HG03378 (cell line): ENCODE measurements at regions not wholly inside any gene's neighbourhood (a gene's known extent, or its start where the extent isn't known, plus 50 kb on each side); places are given as distances from the start of the nearest gene placed in this dataset.
A peak's percentile ranks its signal among the peaks of the same experiment; 100 is the strongest.
"Not testable (repeated sequence)": the region's sequence is repeated elsewhere in the genome, so short reads cannot be mapped to it uniquely, and the experiment has no call there.

ENCODE experiments used
- ATAC-seq: cut with Tn5 transposase; IDR thresholded peaks from one replicate; pipeline ENCODE4 v1.9.1; 2021; ENCODE audit warnings: mild to moderate bottlenecking, moderate library complexity; ENCODE audit not compliant: unreplicated experiment

DNA sequence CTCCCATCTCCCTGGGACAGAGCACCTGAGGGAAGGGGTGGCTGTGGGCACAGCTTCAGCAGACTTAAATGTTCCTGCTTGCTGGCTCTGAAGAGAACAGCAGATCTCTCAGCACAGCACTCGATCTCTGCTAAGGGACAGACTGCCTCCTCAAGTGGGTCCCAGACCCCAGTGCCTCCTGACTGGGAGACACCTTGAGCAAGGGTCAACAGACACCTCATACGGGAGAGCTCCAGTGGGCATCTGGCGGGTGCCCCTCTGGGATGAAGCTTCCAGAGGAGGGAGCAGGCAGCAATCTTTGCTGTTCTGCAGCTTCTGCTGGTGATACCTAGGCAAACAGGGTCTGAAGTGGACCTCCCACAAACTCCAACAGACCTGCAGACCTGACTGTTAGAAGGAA, 436.7 kb upstream of the CHRM2 start:
- ATAC-seq = not testable (repeated sequence)

DNA sequence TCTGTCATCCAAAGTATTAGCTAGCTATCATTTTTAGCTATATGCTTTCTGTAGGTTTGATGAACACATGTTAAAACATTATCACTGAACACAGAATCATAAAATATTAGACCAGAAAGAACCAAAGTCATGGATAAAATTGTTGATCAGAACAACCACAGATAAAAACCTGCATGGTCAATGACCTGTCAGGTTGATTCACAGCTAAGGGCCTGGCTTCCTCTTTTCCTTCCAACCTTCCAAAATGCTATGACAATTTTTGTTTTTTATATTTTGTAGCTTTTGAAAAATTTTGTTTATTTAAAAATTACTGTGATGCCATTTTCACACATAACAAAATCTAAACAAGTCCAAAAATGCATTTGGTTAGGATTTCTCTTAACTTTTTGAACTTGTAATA, 444.4 kb upstream of the CHRM2 start:
- no peak for ATAC-seq

DNA sequence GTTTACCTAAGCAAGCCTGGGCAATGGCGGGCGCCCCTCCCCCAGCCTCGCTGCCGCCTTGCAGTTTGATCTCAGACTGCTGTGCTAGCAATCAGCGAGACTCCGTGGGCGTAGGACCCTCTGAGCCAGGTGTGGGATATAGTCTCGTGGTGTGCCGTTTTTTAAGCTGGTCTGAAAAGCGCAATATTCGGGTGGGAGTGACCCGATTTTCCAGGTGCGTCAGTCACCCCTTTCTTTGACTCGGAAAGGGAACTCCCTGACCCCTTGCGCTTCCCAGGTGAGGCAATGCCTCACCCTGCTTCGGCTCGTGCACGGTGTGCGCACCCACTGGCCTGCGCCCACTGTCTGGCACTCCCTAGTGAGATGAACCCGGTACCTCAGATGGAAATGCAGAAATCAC, 442.6 kb upstream of the MTPN start:
- ATAC-seq = not testable (repeated sequence)

DNA sequence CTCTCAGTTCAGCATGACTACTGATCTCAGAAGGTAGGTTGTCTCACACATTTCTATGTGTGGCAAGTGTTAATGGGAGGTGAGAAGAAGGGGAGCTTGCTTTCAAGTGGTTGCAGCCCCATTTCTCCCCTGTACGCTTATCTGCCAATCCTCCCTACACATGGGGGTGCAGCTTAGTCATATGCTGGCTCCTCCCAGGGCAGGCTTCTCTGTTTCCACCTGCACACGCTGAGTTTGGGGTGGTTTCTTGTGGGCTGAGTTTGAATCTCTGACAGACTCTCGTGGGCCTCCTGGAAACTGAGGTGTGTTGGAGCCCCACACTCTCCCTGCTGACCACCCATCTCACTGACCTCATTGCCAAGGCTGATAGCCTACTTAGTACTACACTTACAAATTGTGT, 435.8 kb upstream of the MTPN start:
- ATAC-seq = no peak

DNA sequence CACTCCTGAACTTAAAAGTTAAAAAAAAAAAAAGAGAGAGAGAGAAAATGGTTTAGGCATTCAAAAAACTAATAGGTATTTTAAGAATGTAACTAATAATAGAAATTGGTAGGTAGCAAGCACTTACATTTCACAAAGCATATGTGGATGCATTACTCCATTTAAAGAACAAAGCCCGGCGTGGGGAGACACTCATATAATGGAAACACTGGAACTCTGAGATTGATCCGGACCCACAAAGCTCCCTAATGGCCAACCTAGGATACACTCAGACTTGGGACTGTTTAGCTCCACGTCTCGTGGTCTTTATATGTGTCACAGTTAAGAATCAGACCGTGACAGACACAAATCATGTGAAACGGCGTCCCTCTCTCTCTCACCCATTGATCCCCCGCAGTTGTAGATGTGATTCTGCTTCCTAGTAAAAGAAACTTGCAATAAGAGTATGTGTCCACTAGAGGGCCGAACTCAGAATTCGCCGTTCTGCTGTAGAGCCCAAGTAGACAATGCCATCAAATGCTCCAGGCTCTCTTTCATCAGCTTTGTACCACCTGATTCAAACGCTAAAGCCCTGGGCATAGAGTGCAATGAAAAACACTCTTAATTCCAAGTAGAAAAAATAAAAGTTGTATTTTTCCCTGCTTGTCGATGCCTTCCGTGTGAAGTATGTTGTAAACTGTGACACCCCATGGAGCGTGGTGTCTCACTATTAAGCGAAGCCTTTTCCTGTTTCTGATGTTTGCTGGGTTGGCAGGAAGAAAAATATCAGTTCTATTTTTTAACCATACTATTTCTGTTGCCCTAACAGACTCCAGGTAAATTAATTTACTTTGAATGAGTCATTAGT, 429.0 kb upstream of the MTPN start:
- ATAC-seq = peak; percentile 99

DNA sequence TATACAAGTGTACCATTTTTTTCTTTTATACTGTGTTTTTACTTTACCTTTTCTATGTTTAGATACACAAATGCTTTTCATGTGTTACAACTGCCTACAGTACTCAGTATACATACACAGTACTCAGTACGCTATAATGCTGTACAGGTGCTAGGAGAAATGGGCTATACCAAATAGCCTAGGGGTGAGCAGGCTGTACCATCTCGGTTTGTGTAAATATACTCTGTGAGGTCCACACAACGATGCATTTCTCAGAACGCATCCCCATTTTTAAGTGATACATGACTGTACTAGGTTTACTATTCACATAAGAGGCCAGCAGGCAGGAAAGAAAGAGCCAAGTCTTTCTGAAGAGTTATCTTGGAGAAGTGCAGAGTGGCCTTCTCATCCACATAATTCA, 426.4 kb upstream of the MTPN start:
- ATAC-seq = no peak

DNA sequence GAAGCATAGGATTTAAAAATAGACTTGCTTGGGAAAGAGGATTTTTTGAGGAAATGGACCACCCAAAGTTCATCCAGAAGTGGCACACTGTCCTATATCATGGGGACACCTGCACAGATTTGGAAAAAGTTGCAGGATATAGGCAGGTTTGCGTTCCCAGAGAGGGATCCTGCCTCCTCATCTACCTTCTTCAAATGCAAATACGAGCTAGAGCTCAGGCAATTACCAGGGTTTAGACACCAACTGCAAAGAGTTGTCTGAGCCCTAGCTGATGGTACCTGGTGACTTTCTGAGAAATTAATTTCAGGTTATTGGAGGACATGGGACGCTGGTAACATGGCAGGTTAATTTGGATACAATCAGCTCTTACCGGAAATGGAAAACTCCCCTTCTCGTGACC, 423.7 kb upstream of the MTPN start:
- no peak for ATAC-seq

DNA sequence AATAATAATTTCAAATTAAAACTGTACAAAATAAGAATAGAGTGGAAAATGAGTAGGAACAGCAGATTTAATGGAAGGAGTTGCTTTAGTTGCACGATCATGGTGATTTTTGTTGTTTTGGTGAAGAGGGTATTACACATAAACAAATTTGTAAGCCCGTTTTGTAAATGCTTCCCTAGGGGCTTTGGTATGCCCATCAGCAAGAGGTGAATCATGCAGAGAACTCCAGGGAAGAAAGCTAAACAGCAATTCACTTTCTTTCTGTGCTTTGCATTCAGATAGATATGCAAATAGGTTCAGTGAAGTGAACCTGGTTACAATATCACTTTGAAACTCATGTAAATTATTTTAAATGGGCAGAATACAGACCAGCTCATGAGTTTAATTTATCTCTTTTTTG, 422.2 kb upstream of the MTPN start:
- ATAC-seq = no peak

DNA sequence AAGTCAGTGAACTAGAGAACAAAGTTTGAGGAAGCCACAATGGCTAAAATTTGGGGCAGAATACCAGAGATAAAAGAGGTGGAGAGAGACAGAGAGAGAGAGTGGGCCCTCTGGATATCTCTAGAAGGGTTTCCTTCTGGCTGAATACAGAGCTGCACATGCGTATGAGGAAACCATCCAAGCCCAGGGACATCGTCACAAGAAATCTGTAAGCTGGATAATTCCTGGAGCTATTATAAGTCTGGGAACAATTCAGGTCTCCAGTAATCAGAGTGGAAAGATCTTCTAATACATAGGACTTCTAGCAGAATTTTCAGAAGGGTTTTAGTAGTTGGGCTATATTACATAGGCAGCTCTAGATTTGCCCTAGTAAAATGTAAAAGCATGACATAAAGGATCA, 415.7 kb upstream of the MTPN start:
- no peak for ATAC-seq

DNA sequence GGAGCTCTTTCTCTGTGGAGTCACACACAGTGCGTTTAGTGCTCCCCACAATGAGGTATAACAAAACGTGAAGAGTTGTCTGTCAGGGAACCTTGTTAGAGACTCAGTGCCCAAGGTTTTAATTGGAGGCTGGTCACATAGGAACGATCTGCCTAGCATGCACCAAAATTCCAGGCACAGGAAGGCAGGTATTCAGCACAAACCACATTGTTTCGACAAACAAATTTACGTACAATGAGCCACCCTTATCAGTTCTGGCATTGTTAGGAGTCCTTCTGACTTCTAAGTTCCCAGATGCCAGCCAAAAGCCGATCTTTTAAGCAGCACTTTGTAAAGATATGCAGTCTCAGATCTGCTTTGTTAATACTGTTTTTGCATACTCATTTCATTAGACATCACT, 414.2 kb upstream of the MTPN start:
- ATAC-seq = no peak

DNA sequence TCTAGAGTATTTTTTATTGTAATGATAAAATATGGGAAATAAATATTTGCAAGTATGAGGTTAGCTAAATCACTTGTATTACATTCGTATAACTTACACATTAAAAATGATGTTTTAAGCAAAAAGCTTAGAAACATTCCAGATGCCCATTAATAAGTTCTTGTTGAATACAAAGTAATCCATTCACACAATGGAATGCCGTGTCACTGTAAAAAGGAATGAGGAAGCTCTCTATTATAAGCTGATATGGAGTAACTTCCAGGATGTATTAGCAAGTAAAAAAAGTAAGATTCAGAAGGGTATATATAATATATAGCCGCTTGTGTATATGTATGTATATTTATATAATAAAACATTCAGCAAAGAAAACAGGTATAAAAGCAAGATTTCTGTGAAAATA, 412.8 kb upstream of the MTPN start:
- ATAC-seq = no peak

DNA sequence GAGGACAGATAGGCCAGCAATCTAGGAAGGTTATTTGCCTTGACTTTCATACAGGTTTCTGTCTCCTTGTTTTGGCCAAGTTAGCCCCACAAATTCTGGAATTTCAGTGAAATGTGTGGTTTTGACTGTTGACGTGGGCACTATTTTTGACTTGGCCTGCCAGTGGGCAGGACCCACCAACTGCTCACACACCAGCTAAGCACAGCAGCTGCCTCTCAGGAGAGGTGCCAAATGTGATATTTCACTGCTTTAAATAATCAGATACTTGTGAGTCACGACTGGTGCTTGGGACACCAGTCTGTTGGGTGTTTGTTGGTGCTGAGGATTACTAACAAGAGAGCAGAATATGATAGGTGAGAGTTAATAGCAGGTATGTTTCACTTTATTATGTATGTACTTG, 409.7 kb upstream of the MTPN start:
- no peak for ATAC-seq

DNA sequence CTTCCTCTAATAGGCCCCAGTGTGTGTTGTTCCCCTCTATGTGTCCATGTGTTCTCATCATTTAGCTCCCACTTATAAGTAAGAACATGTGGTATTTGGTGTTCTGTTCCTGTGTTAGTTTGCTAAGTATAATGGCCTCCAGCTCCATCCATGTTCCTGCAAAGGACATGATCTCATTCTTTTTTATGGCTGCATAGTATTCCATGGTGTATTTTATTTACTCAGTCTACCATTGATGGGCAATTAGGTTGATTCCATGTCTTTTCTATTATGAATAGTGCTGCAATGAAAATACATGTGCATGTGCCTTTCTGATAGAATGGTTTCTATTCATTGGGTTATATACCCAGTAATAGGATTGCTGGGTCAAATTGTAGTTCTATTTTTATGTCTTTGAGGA, 394.2 kb upstream of the MTPN start:
- not testable (repeated sequence) for ATAC-seq

DNA sequence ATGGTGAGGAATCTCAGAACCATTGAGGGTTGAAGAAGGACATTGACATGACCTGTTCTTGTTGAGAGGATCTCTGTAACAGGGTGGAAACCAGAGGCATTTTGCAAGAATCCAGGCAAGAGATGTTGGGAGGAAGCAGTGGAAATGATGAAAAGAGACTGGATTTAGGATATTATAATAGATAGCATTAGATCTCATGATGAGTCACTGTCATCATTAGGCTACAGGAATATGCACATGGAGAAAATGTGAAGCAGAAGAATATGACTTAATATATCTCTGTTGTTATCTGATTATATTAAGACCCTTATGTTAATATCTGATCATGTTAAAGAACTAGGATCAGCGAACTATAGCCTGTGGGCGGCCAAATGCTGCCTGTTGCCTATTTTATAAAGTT, 393.0 kb upstream of the MTPN start:
- no peak for ATAC-seq

DNA sequence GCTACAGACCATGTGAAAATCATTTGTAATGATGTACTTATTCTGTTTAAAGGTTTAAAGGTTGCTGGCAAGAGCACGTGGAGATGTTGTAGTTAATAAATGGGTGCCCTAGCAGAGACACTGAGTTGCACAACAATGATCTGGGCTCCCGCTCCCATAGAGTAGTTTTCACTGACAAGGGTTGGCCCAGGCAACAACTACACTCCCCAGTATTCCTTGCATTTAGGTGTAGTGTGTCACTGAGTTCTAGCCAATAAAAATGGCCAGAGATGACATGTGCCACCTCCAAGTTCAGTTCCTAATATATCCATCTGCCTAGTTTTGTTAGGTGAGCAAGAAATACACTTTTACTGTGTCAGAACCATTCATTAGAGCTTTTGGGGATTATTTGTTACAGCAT, 392.1 kb upstream of the MTPN start:
- ATAC-seq = no peak

DNA sequence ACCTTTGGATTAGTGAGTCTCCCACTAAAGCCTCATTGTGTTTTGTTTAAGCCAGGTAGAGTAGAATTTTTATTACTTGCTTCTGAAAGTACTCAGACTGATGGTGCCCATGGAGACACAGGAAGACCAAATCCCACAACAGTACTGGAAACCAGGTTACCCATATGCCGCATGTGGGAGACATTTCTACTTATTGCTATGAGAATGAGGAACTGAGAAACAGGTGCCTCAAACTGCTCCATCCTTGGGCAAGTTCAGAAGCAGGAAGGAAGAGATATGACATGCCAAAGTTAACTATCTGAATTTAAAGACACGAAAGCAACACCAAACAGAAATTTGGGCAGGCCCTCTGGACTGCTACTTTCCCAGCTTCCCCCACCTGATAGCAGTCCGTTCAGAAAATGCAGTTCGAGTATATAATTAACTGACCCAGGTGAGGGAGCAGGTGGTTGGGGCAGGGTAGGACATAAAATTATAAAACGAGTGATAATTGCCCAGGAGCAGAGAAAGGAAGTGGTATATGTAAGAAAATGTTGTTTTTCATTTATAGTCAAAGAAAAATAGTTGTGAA, 382.3 kb upstream of the MTPN start:
- ATAC-seq = peak; percentile 99

DNA sequence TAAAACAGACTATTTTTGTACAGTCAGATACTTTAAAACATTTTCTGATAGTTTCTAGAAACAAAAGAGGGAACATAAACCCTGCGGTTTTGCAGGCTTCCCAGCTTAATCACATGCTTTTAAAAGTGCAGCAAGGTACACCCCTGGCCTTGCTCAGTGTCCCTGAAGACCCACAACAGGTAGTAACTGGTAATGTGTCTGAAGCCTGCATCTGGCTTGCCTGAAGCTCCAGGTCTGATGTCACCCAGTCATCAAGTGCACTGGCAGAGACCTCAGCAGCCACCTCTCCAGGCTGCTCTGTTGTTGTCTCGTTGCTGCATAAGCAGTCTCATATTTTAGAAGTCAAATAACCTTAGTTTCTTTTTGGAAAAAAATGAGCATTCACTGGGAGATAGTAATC, 376.1 kb upstream of the MTPN start:
- peak; percentile 74 for ATAC-seq

DNA sequence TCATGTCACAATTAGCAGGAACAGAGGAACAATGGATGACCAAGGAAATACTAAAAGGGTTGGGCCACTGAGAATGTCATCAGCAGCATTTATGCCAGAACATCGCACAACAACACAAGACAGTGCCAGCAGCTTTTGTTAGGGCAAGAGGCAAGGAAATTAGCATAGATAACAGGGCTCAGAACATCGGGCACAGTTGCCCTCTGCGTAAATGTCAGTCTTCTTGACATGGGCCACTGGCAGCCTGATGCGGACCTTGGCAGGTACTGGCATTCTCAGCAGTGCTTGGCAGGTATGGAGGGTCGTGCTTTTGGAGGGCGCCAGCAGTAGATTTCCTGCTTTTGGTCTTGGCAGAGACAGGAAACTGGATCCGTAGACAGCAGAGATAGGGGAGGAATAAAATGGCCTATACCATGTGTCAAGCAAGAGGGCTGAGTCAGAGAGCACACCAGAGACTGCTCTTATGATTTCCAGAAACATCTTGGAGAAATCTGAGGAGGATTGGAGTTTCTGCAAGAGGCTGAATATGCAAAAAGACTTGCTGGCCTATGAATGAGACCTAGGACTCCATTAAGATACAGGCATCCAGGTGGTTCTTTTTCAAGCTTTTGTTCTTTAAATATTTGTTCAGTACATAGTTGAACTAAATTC, 371.5 kb upstream of the MTPN start:
- no peak for ATAC-seq

DNA sequence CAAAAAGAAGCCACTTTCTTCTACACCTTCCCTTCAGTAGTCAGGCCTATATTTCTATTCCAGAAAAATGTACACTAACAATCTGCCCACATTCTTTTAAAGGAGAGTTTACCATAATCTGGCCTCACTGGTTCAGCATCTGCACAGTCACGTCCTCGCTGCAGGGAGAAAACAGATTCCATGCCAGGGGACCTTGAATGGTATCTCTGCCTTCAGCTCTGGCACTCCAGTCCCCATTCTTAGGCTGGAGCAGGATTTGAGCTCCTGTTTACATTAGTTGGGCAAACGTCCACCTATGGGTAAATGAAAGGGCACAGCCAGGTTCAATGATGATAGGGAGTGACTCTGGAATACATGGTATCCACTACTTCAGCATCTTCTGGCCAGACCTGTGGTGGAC, 371.0 kb upstream of the MTPN start:
- no peak for ATAC-seq

DNA sequence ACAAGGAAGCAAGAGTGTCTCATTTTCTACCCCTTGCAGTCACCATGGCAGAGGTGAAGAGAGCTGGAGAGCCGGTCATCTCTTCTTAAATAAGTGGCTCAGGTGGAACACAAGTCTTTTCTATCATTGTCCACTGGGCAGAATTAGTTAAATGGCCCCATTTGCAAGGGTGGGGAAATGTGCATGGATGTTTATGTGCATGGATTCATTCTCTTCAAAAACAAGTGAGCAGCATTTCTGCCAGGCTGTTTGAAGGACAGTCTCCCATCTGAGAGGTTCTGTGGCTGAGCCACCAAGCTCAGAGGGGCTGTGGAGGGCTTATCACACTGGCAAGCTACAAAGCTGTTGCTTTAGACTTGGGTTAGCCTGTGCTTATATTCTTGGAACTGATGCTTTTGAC, 370.3 kb upstream of the MTPN start:
- ATAC-seq = no peak

DNA sequence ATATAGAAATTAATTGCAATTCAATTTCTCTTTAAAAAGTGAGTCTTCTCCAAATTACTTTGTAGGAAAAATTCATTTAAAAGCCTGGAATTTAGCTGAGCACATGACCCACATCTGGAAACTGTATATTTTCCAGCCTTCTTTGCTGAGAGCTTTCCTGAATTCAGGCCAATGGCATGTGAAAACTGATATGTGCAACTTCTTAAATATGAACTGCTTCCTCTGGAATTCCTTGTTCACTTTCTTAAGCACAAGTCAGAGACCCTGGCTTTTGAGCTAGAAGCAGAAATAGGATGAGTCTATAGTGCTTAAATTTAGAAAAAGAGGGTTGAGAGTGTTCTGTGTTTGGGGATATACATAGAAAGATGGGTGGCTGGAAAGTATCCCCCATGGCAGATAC, 365.1 kb upstream of the MTPN start:
- no peak for ATAC-seq

DNA sequence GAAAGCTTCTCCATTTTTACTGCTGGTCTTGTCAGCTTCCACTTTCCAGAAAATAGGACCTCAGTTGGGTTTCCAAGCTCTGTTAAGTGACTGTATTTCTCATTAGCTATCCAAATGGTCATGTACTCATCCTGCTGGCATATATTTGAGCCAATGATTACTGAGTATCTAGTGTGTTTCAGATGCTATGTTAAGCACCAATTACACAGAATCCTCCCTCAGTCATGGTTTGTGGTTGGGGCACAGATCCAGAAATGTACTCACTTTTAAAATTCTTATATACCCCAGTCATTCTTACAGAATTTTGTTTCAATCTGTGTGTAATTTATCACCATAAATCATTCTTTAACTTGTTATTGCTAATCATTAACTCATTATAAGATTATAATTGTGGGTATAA, 362.3 kb upstream of the MTPN start:
- ATAC-seq = no peak
